Endodermal cell (in vitro differentiated cells): ENCODE measurements at regions not wholly inside any gene's neighbourhood (a gene's known extent, or its start where the extent isn't known, plus 50 kb on each side); places are given as distances from the start of the nearest gene placed in this dataset.

ENCODE experiments used
- DNase-seq: peaks from one replicate; pipeline ENCODE4 v3.0.0-alpha.2; 2017
- H3K27ac ChIP-seq: 2 replicates; pipeline ENCODE4 v1.5.1; 2013; ENCODE audit warnings: mild to moderate bottlenecking, low read depth, low read length, moderate library complexity
- H3K27me3 ChIP-seq: 2 replicates; pipeline ENCODE4 v1.6.1; 2013; ENCODE audit warnings: mild to moderate bottlenecking, low read length, moderate library complexity; ENCODE audit not compliant: insufficient read depth, control insufficient read depth, poor library complexity, severe bottlenecking
- H3K36me3 ChIP-seq: 2 replicates; pipeline ENCODE4 v1.7.0; 2013; ENCODE audit warnings: mild to moderate bottlenecking, low read length, moderate library complexity; ENCODE audit not compliant: control insufficient read depth, insufficient read depth
- H3K4me1 ChIP-seq: one replicate; pipeline ENCODE4 v1.7.0; 2013; ENCODE audit warnings: low read length; ENCODE audit not compliant: control insufficient read depth, insufficient read depth
- H3K4me3 ChIP-seq: 2 replicates; pipeline ENCODE4 v1.5.1; 2013; ENCODE audit warnings: mild to moderate bottlenecking, low read length, moderate library complexity
- H3K9ac ChIP-seq: 2 replicates; pipeline ENCODE4 v1.6.1; 2013; ENCODE audit warnings: mild to moderate bottlenecking, low read length, moderate library complexity; ENCODE audit not compliant: poor library complexity, severe bottlenecking; ENCODE audit errors: extremely low read depth
- H3K9me3 ChIP-seq: 2 replicates; pipeline ENCODE4 v1.6.1; 2013; ENCODE audit warnings: mild to moderate bottlenecking, low read length, moderate library complexity; ENCODE audit not compliant: control insufficient read depth
- H3K27ac Mint-ChIP-seq: 2 replicates; pipeline ENCODE4 v1.8.0; 2020; ENCODE audit warnings: mixed read lengths
- H3K27me3 Mint-ChIP-seq: 2 replicates; pipeline ENCODE4 v1.8.0; 2021; ENCODE audit warnings: mild to moderate bottlenecking, mixed read lengths; ENCODE audit not compliant: insufficient read depth
- H3K36me3 Mint-ChIP-seq: 2 replicates; pipeline ENCODE4 v1.8.0; 2020; ENCODE audit warnings: low read depth, mixed read lengths
- H3K4me1 Mint-ChIP-seq: 2 replicates; pipeline ENCODE4 v1.8.0; 2020; ENCODE audit warnings: mixed read lengths
- H3K4me3 Mint-ChIP-seq: 2 replicates; pipeline ENCODE4 v1.8.0; 2020; ENCODE audit warnings: mild to moderate bottlenecking, moderate library complexity, mixed read lengths
- H3K9me3 Mint-ChIP-seq: 2 replicates; pipeline ENCODE4 v1.8.0; 2020; ENCODE audit warnings: mild to moderate bottlenecking, mixed read lengths
- CTCF ChIP-seq: fragments of 200-600 bp; sonication (generic); conservative IDR thresholded peaks from 2 replicates; pipeline ENCODE4 v1.5.0; 2021; ENCODE audit warnings: antibody characterized with exemption, mild to moderate bottlenecking
- WGBS, 2 experiments: methylation state at CpG; one replicate each; pipeline versions ENCODE4 v1.1.5 to v1.1.7; 2013; ENCODE audit warnings: missing lambda C conversion rate in 2 of 2, mixed read lengths in 1 of 2; ENCODE audit not compliant: insufficient coverage in 1 of 2, insufficient read length in 1 of 2; 5-methylcytosine and 5-hydroxymethylcytosine counted together

GRCh38 chr12:43271659-43272058 is 280.3 kb downstream of the ADAMTS20 start:
- H3K9ac ChIP-seq: no peak overlapping the region
- H3K9me3 ChIP-seq: peaks cover 8% of the 10 kb centered on the region
- Mint-ChIP-seq H3K4me3 (no peak overlapping the region), H3K27ac (no peak overlapping the region), H3K4me1 (peaks cover 40% of the 10 kb centered on the region), H3K36me3 (peaks cover 10% of the 10 kb centered on the region), H3K9me3 (peaks cover 16% of the 10 kb centered on the region), H3K27me3 (no peaks in the 10 kb centered on the region)
- no peak overlapping the region for H3K27ac ChIP-seq
- H3K27me3 ChIP-seq: no peaks in the 10 kb centered on the region
- no peaks in the 10 kb centered on the region for H3K36me3 ChIP-seq
- no peak for DNase-seq
- no peak overlapping the region for H3K4me3 ChIP-seq
- H3K4me1 ChIP-seq: peaks cover 11% of the 10 kb centered on the region
- no peak for TF ChIP-seq CTCF
- 100% methylated on average over 2 of the region's 2 CpGs; no CpG with 5 or more reads in 1 of the 2 experiments for WGBS, 2 experiments

GRCh38 chr12:43267818-43268217 is 284.2 kb downstream of the ADAMTS20 start:
- no peaks in the 10 kb centered on the region for H3K27me3 ChIP-seq
- no peak overlapping the region for H3K9ac ChIP-seq
- no peak overlapping the region for H3K4me3 ChIP-seq
- H3K4me1 ChIP-seq: peaks cover 4% of the 10 kb centered on the region
- peaks cover 24% of the 10 kb centered on the region for H3K9me3 ChIP-seq
- Mint-ChIP-seq H3K4me3 (no peak overlapping the region), H3K27me3 (no peaks in the 10 kb centered on the region), H3K4me1 (peaks cover 24% of the 10 kb centered on the region), H3K27ac (peak overlapping the region; percentile 24), H3K36me3 (peaks cover 2% of the 10 kb centered on the region), H3K9me3 (peaks cover 19% of the 10 kb centered on the region)
- H3K27ac ChIP-seq: no peak overlapping the region
- no peak for TF ChIP-seq CTCF
- WGBS, 2 experiments: 40 to 67% methylated on average over 1 to 3 of the region's 3 CpGs
- H3K36me3 ChIP-seq: no peaks in the 10 kb centered on the region
- no peak for DNase-seq

- Histone ChIP-seq H3K4me1 (no peaks in the 10 kb centered on the region), H3K9me3 (peaks cover 17% of the 10 kb centered on the region), H3K27me3 (no peaks in the 10 kb centered on the region), H3K4me3 (no peak overlapping the region), H3K9ac (no peak overlapping the region), H3K36me3 (no peaks in the 10 kb centered on the region), H3K27ac (no peak overlapping the region)
- Mint-ChIP-seq H3K4me1 (no peaks in the 10 kb centered on the region), H3K4me3 (no peak overlapping the region), H3K9me3 (peaks cover 17% of the 10 kb centered on the region), H3K27me3 (no peaks in the 10 kb centered on the region), H3K36me3 (peaks cover 2% of the 10 kb centered on the region), H3K27ac (no peak overlapping the region)
- no CpG with 5 or more reads among the region's 1 CpG for WGBS, 2 experiments
- no peak for DNase-seq
- TF ChIP-seq CTCF: no peak
These were observed 290.3 kb downstream of the ADAMTS20 start for GRCh38 chr12:43261701-43262100.
